Central memory CD8-positive, alpha-beta T cell (primary cell): ENCODE measurements at regions not wholly inside any gene's neighbourhood (a gene's known extent, or its start where the extent isn't known, plus 50 kb on each side); places are given as distances from the start of the nearest gene placed in this dataset.
"Not testable (repeated sequence)": the region's sequence is repeated elsewhere in the genome, so short reads cannot be mapped to it uniquely, and the experiment has no call there.

Experiments used
- ATAC-seq: fragments of 150-1000 bp; cut with Tn5 transposase; replicated peaks from 2 replicates; pipeline ENCODE4 v1.10.0; 2022; ENCODE audit warnings: mild to moderate bottlenecking, moderate FRiP score, moderate number of reproducible peaks; ENCODE audit not compliant: poor library complexity, severe bottlenecking; ENCODE audit errors: extremely low read depth
- DNase-seq, 2 donors: peaks; one replicate each; pipeline ENCODE4 v3.0.0; 2021; ENCODE audit warnings: low spot score in 2 of 2
- H3K27ac Mint-ChIP-seq: one replicate; pipeline ENCODE4 v1.8.0; 2022; ENCODE audit warnings: low read depth, mild to moderate bottlenecking, moderate library complexity, mixed read lengths
- H3K27me3 Mint-ChIP-seq: one replicate; pipeline ENCODE4 v1.8.0; 2022; ENCODE audit warnings: mixed read lengths
- H3K36me3 Mint-ChIP-seq: one replicate; pipeline ENCODE4 v1.8.0; 2022; ENCODE audit warnings: mild to moderate bottlenecking, moderate library complexity, mixed read lengths; ENCODE audit not compliant: insufficient read depth
- H3K4me1 Mint-ChIP-seq: one replicate; pipeline ENCODE4 v1.8.0; 2022; ENCODE audit warnings: mixed read lengths
- H3K4me3 Mint-ChIP-seq: one replicate; pipeline ENCODE4 v1.8.0; 2022; ENCODE audit warnings: mild to moderate bottlenecking, moderate library complexity, mixed read lengths
- H3K9me3 Mint-ChIP-seq: one replicate; pipeline ENCODE4 v1.8.0; 2022; ENCODE audit warnings: mixed read lengths

DNA sequence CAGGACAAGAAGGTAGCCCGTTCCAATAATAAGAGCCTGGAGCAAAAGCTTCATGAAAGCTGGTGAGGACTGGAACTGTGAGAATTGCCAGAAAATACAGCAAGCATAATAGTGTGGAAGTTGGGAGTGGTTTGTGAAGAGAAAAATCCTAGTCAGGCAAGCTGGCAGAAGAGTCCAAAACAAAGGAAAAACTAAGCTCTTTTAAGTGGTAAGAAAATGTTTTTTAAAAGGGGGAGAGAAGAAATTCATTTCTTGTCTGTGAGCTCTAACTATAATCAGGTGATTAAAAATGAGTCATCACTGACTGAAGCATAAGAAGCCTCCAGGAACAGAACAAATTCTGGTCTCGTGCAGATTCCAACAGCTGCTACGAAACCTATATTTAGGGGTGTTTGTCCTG is 102.6 kb downstream of the CAAP1 start:
- Mint-ChIP-seq H3K27ac (no peak overlapping the region), H3K36me3 (no peaks in the 10 kb centered on the region), H3K9me3 (no peaks in the 10 kb centered on the region), H3K27me3 (no peaks in the 10 kb centered on the region), H3K4me3 (no peak overlapping the region), H3K4me1 (no peaks in the 10 kb centered on the region)
- ATAC-seq (no peak), DNase-seq (no peak)

DNA sequence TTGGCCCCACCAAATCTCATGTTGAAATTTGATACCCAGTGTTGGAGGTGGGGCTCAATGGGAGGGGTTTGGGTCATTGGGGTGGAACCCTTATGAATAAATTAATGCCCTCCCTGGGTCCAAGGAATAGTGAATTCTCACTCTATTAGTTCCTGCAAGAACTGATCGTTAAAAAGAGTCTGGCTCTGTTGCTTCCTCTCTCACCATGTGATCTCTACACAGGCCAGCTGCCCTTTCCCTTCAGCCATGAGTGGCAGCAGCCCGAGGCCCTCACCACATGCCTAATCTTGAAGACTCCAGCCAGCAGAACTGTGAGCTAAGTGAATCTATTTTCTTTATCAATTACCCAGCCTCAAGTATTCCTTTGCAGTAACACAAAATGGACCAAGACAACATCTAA is 106.0 kb downstream of the CAAP1 start:
- H3K9me3 Mint-ChIP-seq = no peaks in the 10 kb centered on the region
- ATAC-seq (no peak), DNase-seq (no peak)
- H3K4me3 Mint-ChIP-seq = no peak overlapping the region
- no peak overlapping the region for H3K27ac Mint-ChIP-seq
- no peaks in the 10 kb centered on the region for H3K4me1 Mint-ChIP-seq
- no peaks in the 10 kb centered on the region for H3K36me3 Mint-ChIP-seq
- H3K27me3 Mint-ChIP-seq = peaks cover 10% of the 10 kb centered on the region

DNA sequence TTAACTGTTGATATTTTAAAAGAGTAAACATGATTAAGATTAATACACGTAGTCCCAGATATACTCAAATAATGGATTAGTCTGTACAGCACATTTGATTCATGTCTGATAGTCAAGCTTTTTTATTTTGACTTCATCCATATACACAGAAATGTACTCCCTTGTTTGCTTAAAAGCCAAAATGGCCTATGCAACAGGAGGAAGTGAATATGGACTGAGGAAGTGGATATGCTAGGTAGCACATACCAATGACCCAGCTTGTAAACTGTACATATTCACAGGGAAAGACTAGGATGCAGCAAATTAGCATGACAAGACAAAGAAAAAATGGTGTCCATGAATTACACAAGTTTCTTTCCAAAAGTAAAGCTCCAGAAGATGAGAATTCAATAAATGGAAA is 109.7 kb downstream of the CAAP1 start:
- DNase-seq (no peak), ATAC-seq (no peak)
- Mint-ChIP-seq H3K4me3 (no peak overlapping the region), H3K36me3 (no peaks in the 10 kb centered on the region), H3K9me3 (no peaks in the 10 kb centered on the region), H3K27ac (no peak overlapping the region), H3K27me3 (peaks cover 10% of the 10 kb centered on the region), H3K4me1 (no peaks in the 10 kb centered on the region)

DNA sequence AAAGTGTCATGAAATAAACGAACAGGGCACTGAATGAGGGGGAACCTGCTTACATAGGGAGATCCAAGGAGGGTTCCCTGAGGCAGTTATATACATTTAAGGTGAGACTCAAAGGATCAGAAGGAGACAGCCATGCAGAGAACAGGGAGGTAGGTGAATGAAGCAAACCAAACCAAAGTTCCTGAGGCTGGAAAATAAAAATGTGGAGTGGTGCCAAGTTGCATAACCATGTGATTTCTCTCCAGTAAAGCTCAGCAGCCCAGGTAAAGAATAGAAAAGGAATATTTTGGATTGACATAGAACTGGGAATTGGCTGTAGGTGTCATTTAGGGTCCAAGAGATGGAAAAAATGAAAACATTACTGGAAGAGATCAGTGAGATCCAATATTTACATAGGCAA is 110.7 kb downstream of the CAAP1 start:
- ATAC-seq = no peak
- no peaks in the 10 kb centered on the region for H3K4me1 Mint-ChIP-seq
- DNase-seq = no peak
- H3K4me3 Mint-ChIP-seq = no peak overlapping the region
- H3K9me3 Mint-ChIP-seq = no peaks in the 10 kb centered on the region
- H3K27ac Mint-ChIP-seq = no peak overlapping the region
- peaks cover 10% of the 10 kb centered on the region for H3K27me3 Mint-ChIP-seq
- H3K36me3 Mint-ChIP-seq = no peaks in the 10 kb centered on the region

DNA sequence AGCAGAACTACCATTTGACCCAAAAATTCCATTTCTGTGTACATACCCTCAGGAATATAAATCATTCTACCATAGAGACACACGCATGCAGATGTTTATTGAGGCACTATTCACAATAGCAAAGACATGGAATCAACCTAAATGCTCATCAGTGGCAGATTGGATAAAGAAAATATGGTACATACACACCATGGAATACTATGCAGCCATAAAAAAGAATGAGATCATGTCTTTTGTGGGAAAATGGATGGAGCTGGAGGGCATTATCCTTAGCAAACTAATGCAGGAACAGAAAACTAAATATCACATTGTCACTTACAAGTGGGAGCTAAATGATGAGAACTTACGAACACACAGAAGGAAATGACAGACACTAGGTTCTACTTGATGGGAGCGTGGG is 112.3 kb downstream of the CAAP1 start:
- ATAC-seq, DNase-seq, H3K9me3 Mint-ChIP-seq, H3K27ac Mint-ChIP-seq, H3K4me1 Mint-ChIP-seq, H3K4me3 Mint-ChIP-seq, H3K36me3 Mint-ChIP-seq: not testable (repeated sequence)
- peaks cover 10% of the 10 kb centered on the region for H3K27me3 Mint-ChIP-seq

DNA sequence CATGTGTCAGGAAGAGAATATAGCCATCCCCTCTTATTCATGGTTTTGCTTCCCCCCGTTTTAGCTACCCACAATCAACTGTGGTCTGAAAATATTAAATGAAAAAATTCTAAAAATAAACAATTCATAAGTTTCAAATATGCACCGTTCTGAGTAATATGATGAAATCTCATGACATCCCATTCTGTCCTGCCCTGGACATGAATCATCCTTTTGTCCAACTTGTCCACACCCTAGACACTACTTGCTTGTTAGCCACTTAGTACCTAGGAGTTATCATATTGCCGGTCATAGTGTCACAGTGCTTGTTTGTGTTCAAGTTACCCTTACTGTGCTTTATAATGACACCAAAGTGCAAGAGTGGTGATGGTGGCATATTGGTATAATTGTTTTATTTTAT is 113.5 kb downstream of the CAAP1 start:
- peaks cover 10% of the 10 kb centered on the region for H3K27me3 Mint-ChIP-seq
- no peak overlapping the region for H3K4me3 Mint-ChIP-seq
- no peak overlapping the region for H3K27ac Mint-ChIP-seq
- H3K36me3 Mint-ChIP-seq = peaks cover 2% of the 10 kb centered on the region
- DNase-seq (no peak), ATAC-seq (no peak)
- H3K9me3 Mint-ChIP-seq = no peaks in the 10 kb centered on the region
- no peaks in the 10 kb centered on the region for H3K4me1 Mint-ChIP-seq

DNA sequence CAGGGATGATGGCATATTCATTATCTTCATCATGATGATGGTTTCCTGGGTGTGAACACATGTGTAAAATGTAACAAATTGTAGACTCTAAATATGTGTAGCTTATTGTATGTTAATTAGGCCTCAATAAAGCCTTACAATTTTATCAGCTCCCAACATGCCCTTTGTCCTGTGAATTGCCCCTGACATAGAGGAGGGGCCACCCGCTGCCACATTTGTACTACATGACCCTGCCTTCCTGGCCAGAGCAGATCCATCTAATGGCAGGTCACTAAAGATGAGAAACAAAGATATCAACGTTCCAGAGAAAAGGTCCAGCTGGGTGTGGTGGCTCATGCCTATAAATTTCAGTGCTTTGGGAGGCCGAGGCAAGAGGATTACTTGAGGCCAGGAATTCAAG is 117.2 kb downstream of the CAAP1 start:
- DNase-seq = no peak
- no peaks in the 10 kb centered on the region for H3K9me3 Mint-ChIP-seq
- H3K36me3 Mint-ChIP-seq = peaks cover 2% of the 10 kb centered on the region
- H3K4me3 Mint-ChIP-seq = no peak overlapping the region
- no peak overlapping the region for H3K27ac Mint-ChIP-seq
- H3K27me3 Mint-ChIP-seq = no peaks in the 10 kb centered on the region
- H3K4me1 Mint-ChIP-seq = no peaks in the 10 kb centered on the region
- ATAC-seq = no peak

DNA sequence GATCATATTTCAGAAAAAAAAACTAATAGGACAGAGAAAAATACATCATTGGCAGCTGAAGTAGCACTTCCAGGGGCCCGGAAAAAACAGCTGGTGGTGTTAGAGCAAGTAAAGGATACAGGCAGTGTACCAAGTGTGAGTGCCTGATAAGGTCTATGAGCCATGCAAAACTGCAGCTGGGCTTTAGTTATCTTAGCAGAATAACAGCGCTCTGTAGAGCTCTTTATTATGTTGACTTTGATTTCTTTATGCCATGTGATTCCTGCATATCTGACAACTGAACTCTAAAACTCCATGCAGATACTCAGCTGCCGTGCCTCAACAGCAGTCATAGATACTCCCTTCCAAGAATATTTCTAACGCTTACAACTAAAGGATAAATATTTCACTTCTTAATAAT is 119.5 kb downstream of the CAAP1 start:
- Mint-ChIP-seq H3K4me1 (no peaks in the 10 kb centered on the region), H3K27me3 (peaks cover 6% of the 10 kb centered on the region), H3K9me3 (no peaks in the 10 kb centered on the region), H3K27ac (no peak overlapping the region), H3K4me3 (no peak overlapping the region), H3K36me3 (peaks cover 2% of the 10 kb centered on the region)
- DNase-seq (no peak), ATAC-seq (no peak)

DNA sequence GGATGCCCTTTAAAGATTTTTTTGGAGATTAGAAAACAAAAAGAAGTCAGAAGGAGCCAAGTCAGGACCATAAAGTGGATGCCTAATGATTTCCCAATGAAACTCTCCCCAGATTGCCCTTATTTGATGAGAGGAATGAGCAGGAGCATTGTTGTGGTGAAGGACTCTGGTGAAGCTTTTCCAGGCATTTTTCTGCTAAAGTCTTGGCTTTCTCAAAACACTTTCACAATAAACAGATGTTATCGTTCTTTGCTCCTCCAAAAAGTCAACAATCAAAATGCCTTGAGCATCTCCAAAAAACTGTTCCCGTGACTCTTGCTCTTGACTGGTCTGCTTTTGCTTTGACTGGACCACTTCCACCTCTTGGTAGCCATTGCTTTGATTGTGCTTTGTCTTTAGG is 121.8 kb downstream of the CAAP1 start:
- no peaks in the 10 kb centered on the region for H3K9me3 Mint-ChIP-seq
- ATAC-seq (no peak), DNase-seq (no peak)
- peaks cover 6% of the 10 kb centered on the region for H3K27me3 Mint-ChIP-seq
- H3K4me3 Mint-ChIP-seq = no peak overlapping the region
- H3K4me1 Mint-ChIP-seq = no peaks in the 10 kb centered on the region
- H3K36me3 Mint-ChIP-seq = peaks cover 2% of the 10 kb centered on the region
- no peak overlapping the region for H3K27ac Mint-ChIP-seq

DNA sequence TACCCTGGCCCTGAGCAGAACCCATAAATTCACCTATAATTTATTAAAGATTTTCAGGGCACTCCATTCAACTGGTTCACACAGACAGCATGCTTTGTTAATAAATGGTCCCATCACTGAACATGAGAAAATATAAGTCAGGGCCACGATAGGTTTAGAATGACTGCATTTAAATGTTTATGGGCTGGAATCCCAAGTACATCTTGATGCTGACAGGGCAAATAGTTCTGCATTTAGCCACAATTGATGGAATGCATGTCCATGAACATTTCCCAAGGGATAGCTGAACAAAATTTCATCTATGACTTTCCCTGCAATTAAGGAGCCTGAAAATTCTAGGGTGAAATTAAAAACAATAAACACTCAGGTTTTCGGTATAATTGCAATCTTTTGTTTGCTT is 124.5 kb downstream of the CAAP1 start:
- no peak for ATAC-seq
- Mint-ChIP-seq H3K4me1 (no peaks in the 10 kb centered on the region), H3K9me3 (no peaks in the 10 kb centered on the region), H3K27ac (no peak overlapping the region), H3K4me3 (no peak overlapping the region), H3K27me3 (peaks cover 16% of the 10 kb centered on the region), H3K36me3 (no peaks in the 10 kb centered on the region)
- no peak for DNase-seq

DNA sequence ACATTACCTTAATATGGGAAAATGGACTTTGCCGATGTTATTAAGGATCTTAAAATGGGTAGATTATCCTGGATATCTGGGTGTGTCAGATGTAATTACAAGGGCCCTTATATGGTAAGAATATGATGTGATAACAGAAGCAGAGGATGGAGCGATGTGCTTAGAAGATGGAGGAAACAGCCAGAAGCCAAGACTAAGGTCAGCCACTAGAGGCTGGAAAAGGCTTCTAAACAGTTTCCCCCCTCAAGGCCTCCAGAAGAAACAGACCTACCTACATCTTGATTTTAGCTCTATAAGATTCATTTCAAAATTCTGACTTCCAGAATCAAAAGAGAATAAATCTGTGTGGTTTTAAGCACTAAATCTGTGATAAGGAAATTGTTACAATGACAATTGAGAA is 131.9 kb downstream of the CAAP1 start:
- peaks cover 22% of the 10 kb centered on the region for H3K27me3 Mint-ChIP-seq
- ATAC-seq (no peak), DNase-seq (no peak)
- no peaks in the 10 kb centered on the region for H3K36me3 Mint-ChIP-seq
- H3K27ac Mint-ChIP-seq = no peak overlapping the region
- no peaks in the 10 kb centered on the region for H3K9me3 Mint-ChIP-seq
- H3K4me1 Mint-ChIP-seq = no peaks in the 10 kb centered on the region
- H3K4me3 Mint-ChIP-seq = no peak overlapping the region

DNA sequence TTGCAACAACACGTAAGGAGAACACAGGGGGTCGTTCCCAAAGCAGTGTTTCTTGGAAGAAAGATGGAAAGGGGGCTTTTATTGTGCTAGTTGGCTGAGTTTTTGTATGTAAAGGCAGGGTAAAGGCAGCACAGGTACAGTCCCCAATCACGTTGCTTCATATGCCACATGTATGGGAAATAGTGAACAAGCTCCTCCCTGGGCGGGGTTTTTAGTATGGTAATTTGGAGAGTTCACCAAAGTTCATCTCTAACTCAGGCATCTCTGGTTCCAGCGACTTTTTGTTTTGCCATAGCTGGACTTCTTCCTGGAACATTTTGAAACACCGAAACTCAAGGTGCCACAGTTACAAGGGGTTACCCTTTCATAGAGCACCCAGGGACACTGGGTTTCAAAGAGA is 133.9 kb downstream of the CAAP1 start:
- Mint-ChIP-seq H3K4me3 (no peak overlapping the region), H3K36me3 (no peaks in the 10 kb centered on the region), H3K4me1 (no peaks in the 10 kb centered on the region), H3K27ac (no peak overlapping the region), H3K27me3 (peaks cover 18% of the 10 kb centered on the region), H3K9me3 (no peaks in the 10 kb centered on the region)
- ATAC-seq (no peak), DNase-seq (no peak)

DNA sequence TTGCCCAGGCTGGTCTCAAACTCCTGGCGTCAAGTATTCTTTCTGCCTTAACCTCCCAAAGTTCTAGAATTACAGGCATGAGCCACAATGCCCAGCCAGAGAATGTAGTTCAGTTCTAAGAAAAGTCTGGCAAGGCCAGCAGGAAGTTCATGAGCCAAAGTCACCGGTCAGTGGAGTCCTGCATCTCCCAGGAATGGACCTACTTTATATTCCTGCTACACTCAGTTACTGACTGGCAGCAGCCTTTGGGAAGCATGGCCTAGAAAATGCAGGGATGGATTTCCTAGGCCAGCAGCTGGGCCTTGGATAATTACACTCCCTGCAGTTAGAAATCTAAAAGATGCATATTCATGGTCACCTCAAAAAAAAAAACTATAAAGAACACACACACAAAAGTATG is 135.7 kb downstream of the CAAP1 start:
- H3K36me3 Mint-ChIP-seq = no peaks in the 10 kb centered on the region
- peaks cover 11% of the 10 kb centered on the region for H3K27me3 Mint-ChIP-seq
- H3K9me3 Mint-ChIP-seq = no peaks in the 10 kb centered on the region
- H3K4me1 Mint-ChIP-seq = no peaks in the 10 kb centered on the region
- no peak overlapping the region for H3K27ac Mint-ChIP-seq
- H3K4me3 Mint-ChIP-seq = no peak overlapping the region
- ATAC-seq (no peak), DNase-seq (no peak)

DNA sequence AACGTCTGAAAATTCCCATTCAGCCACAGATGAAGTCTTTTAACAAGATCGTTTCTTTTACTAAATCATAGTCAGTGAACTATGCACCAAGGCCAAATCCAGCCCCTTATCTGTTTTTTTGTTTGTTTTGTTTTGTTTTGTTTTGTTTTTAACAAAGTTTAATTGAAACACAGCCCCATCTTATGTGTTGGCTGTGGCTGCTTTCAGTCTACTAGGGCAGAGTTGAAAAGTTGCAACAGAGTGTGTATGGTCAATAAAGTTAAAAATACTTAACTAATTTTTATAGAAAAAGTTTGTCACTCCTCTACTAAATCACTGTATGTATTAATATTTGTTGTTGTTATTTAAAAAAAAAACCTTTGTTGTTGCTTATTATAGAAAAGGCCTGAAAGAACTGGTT is 137.1 kb downstream of the CAAP1 start:
- no peaks in the 10 kb centered on the region for H3K36me3 Mint-ChIP-seq
- no peak overlapping the region for H3K27ac Mint-ChIP-seq
- ATAC-seq = no peak
- no peaks in the 10 kb centered on the region for H3K4me1 Mint-ChIP-seq
- no peak for DNase-seq
- no peaks in the 10 kb centered on the region for H3K9me3 Mint-ChIP-seq
- H3K27me3 Mint-ChIP-seq = peaks cover 11% of the 10 kb centered on the region
- no peak overlapping the region for H3K4me3 Mint-ChIP-seq
